Vagina (tissue), 2 donors: ENCODE measurements at regions not wholly inside any gene's neighbourhood (a gene's known extent, or its start where the extent isn't known, plus 50 kb on each side); places are given as distances from the start of the nearest gene placed in this dataset.

ENCODE experiments used
- CTCF ChIP-seq, 3 experiments: fragments of 450-650 bp in 2 of 3; fragments of 200-600 bp in 1 of 3; sonication (generic) in 1 of 3; IDR thresholded peaks; one replicate each; pipeline ENCODE4 v1.5.1; 2017 to 2019; ENCODE audit warnings: antibody characterized with exemption in 3 of 3, mild to moderate bottlenecking in 2 of 3, moderate library complexity in 2 of 3
- POLR2A ChIP-seq, 2 donors: fragments of 450-650 bp; IDR thresholded peaks; one replicate each; pipeline ENCODE4 v1.6.1; 2017; ENCODE audit warnings: antibody characterized with exemption in 2 of 2, mild to moderate bottlenecking in 2 of 2, moderate library complexity in 2 of 2

- TF ChIP-seq CTCF (IDR thresholded peaks at IDR 0.05) (no peak), POLR2A (IDR thresholded peaks at IDR 0.05) (no peak)
These were observed 65.5 kb upstream of the BCO1 start for GRCh38 chr16:81172769-81173658.
